HL-60/S4 treated with phorbol 12-myristate 13-acetate at 8.2 ng/mL for 4 days and 3 days (cell line): ENCODE measurements at regions not wholly inside any gene's neighbourhood (a gene's known extent, or its start where the extent isn't known, plus 50 kb on each side); places are given as distances from the start of the nearest gene placed in this dataset.

ENCODE experiments used
- in situ Hi-C: fragments of 300-500 bp; cut with MboI; formaldehyde crosslinking; loops from 2 replicates; pipeline ENCODE4 v1.15.0; 2022; ENCODE audit warnings: low sequenced_read_pairs

DNA sequence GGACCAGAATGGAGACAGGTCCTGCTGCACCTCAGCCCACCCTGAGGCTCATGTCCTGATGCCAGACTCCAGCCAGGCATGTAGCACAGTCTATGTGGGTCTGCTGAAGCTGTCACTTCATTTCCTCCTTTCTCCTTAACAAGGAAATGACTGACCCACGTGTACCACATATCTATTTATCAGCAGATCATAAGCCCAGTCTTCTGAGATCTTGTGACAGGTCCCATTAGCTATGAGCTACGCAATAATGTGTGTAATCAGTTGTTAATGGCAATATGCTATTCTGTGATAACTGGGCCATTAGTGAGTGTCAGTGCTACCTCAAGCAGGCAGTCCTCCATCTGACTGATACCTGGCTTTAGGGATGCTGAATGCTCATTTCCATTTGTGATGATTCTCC lies 615.3 kb downstream of the BCL11A start:
- in situ Hi-C loops = no loop called here

GRCh38 chr2:59936048-59936447 lies 617.4 kb downstream of the BCL11A start:
- in situ Hi-C loops = no loop called here

GRCh38 chr2:59935005-59935404 lies 618.4 kb downstream of the BCL11A start:
- in situ Hi-C loops = no loop called here

DNA sequence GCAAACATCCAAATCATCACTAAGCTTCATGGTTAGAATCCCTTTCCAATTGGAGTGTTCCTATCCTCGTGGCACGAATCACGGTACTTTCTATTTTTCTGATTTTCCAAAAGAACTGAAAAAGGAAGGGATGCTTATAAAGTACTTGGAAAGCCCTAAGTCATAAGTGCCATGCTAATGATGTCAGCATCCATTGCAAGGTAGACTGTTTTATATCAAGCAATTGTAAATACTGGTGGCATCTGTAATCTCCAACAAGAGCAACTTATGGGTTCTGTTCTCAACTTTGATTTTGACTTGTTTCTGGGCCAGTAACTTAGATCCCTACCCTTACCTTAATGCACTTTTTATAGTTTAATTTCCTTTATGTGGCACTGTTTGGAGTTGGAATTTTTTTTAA lies 619.5 kb downstream of the BCL11A start:
- in situ Hi-C loops = no loop called here

GRCh38 chr2:59932341-59932740 lies 621.1 kb downstream of the BCL11A start:
- in situ Hi-C loops = no loop called here

GRCh38 chr2:59930430-59930829 lies 623.0 kb downstream of the BCL11A start:
- in situ Hi-C loops = no loop called here

DNA sequence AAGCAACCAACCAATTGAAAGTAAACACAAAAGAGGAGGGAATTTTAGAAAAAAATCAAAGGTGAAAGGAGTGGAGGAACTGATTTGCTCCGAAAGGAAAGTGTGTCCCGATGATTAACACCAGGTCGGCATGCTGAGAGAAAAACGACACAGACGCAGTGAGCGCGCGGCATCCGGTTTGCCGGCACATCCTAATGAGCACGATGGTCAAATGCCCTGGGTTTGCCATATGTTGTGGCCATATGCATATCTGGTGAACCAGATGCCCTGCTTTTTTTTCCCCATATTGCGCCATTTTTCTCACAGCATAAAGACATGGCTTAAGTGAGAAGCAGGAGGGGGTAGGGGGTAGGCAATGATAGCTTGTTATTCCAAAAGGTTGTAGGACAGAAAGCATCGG lies 626.7 kb downstream of the BCL11A start:
- in situ Hi-C loops = no loop called here

DNA sequence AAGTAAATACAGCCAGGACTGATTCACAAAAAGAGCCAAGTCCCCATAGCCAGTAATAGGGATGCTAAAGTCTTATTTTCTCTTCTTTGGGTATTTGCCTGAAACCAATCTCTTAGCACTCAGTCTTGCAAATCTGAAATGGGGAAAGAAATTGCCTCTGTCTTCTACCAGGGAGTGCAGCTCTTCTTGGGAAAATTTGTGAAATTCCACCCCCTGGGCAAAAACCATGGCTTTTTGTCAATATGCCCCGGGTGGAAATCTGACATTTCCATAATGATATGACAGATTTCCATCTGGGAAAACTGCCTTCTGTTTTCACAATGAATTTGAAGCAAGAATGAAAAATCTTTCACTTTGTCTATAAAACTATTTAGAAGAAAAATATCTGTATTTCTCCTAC lies 628.1 kb downstream of the BCL11A start:
- in situ Hi-C loops = no loop called here

- in situ Hi-C loops = no loop called here
Observed at GRCh38 chr2:59924346-59924745, 629.1 kb downstream of the BCL11A start.

- in situ Hi-C loops = no loop called here
Observed at GRCh38 chr2:59922450-59922849, 631.0 kb downstream of the BCL11A start.

DNA sequence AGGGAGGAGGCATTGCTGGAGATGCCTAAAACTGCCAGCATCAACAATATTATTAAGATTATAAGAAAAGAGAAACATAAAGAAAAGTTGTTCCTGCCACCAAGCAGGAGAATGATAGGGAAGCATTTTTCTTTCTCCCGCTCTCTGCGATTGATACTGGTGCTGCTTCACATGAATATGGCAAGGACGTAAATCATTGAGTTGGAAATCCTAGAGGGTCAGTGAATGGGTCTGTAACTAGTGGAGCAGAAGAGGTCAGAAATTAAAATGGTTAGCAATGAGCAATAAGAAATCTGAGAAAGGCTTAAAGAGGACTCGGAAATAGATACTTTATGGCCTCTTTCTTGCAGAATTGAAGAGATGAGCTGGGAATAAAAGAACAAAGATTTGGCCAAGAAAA lies 631.7 kb downstream of the BCL11A start:
- in situ Hi-C loops = no loop called here

DNA sequence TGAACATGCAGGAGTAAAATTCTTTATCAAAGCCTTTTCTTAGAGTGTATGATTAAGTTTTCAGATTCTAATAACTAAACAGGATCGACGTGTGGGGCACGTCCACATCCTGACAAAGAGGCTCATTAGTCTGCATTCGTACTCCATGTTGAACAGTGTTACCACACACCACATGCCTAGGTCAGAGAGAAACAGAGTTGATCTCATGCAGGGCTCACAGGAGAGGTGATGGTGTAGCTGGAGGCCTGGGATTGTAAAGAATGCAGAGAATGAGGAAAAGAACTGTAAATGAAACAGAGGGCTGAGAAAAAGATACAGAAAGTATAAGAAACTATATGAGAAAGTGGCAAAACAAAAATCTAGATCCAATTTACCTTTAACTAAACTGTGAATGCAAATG lies 632.5 kb downstream of the BCL11A start:
- in situ Hi-C loops = no loop called here

DNA sequence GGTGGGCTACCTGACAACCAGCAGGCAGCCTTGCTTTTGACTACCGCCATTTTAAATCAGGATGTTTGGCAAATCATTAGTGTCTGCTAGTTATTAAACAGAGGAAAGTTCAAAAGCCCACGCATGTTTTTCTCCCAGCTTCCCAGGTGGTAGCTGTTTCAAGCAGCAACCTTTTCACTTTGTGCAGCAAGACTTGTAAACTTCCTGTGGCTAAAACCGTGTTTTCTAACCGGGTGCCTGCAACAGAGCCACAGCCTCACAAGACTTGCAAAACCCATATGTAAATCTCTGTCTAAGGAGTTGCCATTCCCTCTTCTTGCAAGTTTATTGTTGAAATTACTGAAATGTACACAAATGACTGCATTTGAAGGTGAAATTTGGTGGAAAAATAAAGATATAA lies 633.1 kb downstream of the BCL11A start:
- in situ Hi-C loops = no loop called here

DNA sequence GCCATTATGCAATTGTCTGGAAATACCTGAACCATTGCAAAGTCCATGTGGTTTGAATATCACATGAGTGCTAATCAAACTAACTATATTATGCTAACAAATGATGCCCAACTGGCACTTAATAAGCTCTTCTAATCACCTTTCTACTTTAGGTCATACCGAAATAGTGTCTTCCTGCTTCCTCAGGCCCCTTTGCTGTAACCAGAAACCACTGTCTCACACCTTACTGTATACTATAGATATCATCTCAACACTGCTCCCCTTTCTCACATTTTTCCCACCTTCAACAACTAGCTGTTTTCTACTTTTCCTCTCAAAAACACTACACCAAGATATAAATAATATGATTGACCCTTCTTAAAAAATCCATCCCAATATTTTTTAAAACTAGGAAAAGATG lies 633.9 kb downstream of the BCL11A start:
- in situ Hi-C loops = no loop called here

DNA sequence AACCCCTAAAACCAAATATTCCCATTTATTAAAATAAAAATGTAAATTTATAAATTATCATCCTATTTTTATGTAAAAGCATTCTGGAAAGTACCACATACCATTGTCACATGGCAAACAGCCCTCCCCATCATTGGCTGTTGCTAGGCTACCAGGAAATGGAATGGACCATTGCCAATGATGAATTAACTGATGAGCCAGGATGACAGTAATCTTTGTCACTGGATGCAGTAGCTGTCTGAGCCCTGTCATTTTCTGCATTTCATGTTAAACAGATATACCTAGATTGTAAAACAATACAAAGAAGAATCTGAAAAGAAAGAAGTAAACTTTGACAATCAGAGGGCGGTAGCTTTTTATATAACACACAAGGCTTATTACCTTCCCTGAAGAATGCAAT lies 641.4 kb downstream of the BCL11A start:
- in situ Hi-C loops = no loop called here

GRCh38 chr2:59910166-59910565 lies 643.3 kb downstream of the BCL11A start:
- in situ Hi-C loops = no loop called here

DNA sequence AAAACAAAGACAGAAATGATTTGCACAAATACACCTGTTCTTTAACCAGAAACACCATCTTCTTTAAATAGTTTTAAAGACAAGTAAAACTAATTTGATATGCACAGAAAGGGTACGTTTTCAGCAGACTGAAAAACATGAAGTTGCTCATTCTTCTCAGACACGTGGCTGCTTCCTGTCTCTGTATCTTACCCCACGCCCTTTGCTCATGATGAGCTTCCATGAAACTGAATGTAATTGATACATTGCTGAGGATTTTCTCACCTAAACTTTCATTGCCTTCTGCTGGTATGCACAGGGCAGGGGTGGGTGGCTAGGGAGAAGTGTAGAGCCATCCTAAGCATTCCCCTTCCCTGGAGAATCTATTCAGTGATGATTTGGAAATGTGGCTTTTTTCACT lies 644.3 kb downstream of the BCL11A start:
- in situ Hi-C loops = no loop called here

- in situ Hi-C loops = no loop called here
Observed at GRCh38 chr2:59905731-59906130, 647.7 kb downstream of the BCL11A start.

GRCh38 chr2:59903994-59904544 lies 649.4 kb downstream of the BCL11A start:
- in situ Hi-C loops = no loop called here

- in situ Hi-C loops = no loop called here
Observed at GRCh38 chr2:59900728-59901452, 652.6 kb downstream of the BCL11A start.

GRCh38 chr2:59899692-59900091 lies 653.8 kb downstream of the BCL11A start:
- in situ Hi-C loops = no loop called here

DNA sequence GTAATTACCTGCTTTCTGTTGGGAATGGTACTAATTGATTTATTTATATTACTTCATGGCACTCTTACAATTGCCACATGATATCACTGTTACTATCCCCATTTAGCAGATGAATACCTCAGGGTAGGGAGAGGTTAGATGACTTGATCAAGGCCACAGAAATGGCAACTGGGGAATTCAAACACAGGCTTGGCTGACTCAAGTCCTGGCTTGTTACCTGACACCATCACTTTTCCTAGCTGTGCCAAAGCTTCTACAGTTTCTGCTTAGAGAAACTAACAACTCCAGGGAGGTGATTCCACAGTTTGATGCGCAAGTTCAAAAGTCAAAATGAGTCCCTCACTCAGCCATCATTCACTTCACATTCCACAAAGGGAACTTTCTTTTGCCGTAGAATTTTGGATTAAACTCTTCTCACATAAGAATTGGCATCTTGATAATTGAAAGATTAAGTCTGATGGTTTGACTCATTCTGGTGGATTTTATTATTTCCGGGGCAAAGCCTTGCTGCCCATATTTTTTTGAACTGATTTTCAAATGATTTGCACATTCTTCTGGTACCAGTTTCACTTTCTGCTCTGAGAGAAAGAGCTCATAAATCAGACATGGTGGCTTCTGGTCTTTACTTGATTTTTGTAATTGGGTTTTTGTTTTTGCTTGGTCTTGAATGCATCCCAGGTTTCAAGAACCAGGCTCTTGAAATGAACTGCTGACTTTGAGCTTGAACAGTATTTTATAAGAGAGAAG lies 656.8 kb downstream of the BCL11A start:
- in situ Hi-C loops = no loop called here
